ENCODE measurements at regions not wholly inside any gene's neighbourhood (a gene's known extent, or its start where the extent isn't known, plus 50 kb on each side); places are given as distances from the start of the nearest gene placed in this dataset.

GRCh38 chr2:195562570-195563566 is 94.2 kb upstream of the SLC39A10 start:
- no peak for DNase-seq (ENCODE audit: low read depth)
- TF ChIP-seq, protein P1, sequence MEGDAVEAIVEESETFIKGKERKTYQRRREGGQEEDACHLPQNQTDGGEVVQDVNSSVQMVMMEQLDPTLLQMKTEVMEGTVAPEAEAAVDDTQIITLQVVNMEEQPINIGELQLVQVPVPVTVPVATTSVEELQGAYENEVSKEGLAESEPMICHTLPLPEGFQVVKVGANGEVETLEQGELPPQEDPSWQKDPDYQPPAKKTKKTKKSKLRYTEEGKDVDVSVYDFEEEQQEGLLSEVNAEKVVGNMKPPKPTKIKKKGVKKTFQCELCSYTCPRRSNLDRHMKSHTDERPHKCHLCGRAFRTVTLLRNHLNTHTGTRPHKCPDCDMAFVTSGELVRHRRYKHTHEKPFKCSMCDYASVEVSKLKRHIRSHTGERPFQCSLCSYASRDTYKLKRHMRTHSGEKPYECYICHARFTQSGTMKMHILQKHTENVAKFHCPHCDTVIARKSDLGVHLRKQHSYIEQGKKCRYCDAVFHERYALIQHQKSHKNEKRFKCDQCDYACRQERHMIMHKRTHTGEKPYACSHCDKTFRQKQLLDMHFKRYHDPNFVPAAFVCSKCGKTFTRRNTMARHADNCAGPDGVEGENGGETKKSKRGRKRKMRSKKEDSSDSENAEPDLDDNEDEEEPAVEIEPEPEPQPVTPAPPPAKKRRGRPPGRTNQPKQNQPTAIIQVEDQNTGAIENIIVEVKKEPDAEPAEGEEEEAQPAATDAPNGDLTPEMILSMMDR (conservative IDR thresholded peaks at IDR 0.05; ENCODE audit: low read depth, low read length), result no peak
- H3K4me3 ChIP-seq (ENCODE audit: low read depth, low read length), result no peak overlapping the region

DNA sequence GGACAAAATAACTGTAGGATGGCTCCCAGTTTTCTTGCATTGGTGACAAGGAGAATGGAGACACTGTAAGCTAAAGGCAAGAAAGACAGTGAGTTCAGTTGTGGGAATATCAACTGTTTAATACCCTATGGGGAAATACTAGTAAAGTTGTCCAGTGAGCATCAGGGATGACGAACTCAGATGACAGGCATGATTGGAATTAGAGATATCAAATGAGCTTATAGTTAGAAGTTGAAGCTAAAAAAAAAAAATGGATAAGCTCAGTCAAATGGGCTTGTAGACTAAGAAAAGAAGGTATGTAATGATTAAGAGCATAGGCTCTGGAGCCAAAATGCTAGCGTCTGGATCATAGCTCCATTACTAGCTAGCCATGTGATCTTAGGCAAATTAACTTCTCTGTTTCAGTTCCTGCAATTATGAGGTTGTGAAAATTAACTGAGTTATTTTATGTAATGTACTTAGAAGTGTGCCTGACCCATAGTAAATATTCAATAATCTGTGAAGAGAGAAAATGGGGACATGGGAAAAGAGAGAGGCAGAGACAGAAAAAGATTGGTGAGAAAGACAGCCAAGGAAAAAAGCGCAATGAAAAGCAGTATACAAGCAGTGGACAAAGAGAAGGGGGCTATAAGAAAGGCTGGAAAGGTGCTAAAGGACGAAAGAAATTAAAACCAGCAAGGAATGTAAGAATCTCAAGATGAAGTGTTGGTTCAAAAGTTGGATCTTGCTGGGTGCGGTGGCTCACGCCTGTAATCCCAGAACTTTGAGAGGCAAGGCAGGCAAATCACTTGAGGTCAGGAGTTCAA is 95.7 kb upstream of the SLC39A10 start:
- H3K4me3 ChIP-seq (ENCODE audit: low read depth, low read length), result no peak overlapping the region
- TF ChIP-seq, protein P1 (conservative IDR thresholded peaks at IDR 0.05; ENCODE audit: low read depth, low read length), result no peak
- DNase-seq (ENCODE audit: low read depth), result no peak

- no peak overlapping the region for H3K4me3 ChIP-seq (ENCODE audit: low read depth, low read length)
- no peak for DNase-seq (ENCODE audit: low read depth)
- TF ChIP-seq, protein P1 (conservative IDR thresholded peaks at IDR 0.05; ENCODE audit: low read depth, low read length), result no peak
These were observed 96.7 kb upstream of the SLC39A10 start for GRCh38 chr2:195560209-195560895.

DNA sequence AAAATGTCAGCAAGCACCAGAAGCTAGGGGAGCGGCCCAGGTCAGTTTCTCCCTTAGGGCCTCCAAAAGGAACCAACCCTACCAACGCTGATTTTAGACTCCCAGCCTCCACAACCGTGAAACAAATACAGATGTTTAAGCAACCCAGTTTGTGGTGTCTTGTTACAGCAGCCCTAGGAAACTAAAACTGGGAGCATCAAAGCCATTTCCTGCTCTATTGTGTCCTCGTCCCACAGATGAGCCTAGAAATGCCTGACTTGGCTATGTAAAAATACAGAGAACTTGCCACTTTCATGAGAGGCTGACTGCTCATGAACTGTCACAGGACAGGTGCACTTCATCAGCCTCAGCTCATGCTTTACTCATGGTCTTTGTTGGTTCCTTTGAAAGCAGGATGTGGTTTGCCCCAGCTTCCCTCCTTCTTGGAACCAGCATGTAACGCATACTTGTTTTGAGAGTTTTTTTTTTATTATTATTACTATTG is 97.6 kb upstream of the SLC39A10 start:
- TF ChIP-seq, protein P1 (conservative IDR thresholded peaks at IDR 0.05; ENCODE audit: low read depth, low read length), result no peak
- no peak for DNase-seq (ENCODE audit: low read depth)
- H3K4me3 ChIP-seq (ENCODE audit: low read depth, low read length), result no peak overlapping the region

DNA sequence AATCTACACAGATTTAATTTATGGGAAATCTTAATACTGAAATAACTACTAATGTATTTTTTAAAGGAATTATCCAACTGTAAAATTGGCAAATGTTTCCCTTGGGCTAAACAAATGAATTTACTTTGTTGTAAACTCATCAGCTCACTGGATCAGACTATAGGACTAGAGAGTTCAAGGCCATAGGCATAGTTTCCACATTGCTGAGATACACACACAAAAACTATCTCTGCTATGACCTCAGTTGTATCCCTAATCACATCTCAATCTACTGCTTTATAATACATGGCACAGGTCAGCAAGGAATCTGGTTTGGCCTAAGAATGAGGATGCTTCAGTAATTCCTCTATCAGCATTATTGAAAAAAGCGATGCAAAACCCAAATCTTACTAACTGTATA is 101.1 kb upstream of the SLC39A10 start:
- H3K4me3 ChIP-seq (ENCODE audit: low read depth, low read length), result no peak overlapping the region
- no peak for DNase-seq (ENCODE audit: low read depth)
- TF ChIP-seq, protein P1 (conservative IDR thresholded peaks at IDR 0.05; ENCODE audit: low read depth, low read length), result no peak

DNA sequence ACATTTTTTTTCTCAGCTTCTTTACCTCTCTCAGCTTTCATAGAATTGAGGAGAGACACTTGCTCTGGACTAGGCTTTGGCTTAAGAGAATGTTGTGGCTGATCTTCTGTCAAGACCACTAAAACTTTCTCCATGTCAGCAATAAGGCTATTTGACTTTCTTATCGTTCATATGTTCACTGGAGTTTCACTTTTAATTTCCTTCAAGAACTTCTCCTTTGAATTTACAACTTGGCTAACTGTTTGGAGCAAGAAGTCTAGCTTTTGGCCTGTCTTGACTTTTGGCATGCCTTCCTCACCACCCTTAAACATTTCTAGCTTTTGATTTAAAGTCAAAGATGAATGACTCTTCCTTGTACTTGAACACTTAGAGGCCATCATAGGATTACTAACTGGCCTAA is 104.4 kb upstream of the SLC39A10 start:
- TF ChIP-seq, protein P1 (conservative IDR thresholded peaks at IDR 0.05; ENCODE audit: low read depth, low read length), result no peak
- no peak for DNase-seq (ENCODE audit: low read depth)

More for the DNA sequence above, 104.4 kb upstream of the SLC39A10 start:
- H3K4me3 ChIP-seq (ENCODE audit: low read depth, low read length), result no peak overlapping the region
